ENCODE measurements at regions not wholly inside any gene's neighbourhood (a gene's known extent, or its start where the extent isn't known, plus 50 kb on each side); places are given as distances from the start of the nearest gene placed in this dataset.

- no peak overlapping the region for H3K27ac ChIP-seq (ENCODE audit: low read length)
- H3K4me3 ChIP-seq (ENCODE audit: low read length), result no peak overlapping the region
- H3K27me3 ChIP-seq (ENCODE audit: control insufficient read depth, insufficient read depth, low read length), result no peaks in the 10 kb centered on the region
- no peak overlapping the region for H3K9ac ChIP-seq (ENCODE audit: low read length)
- H3K9me3 ChIP-seq (ENCODE audit: control insufficient read depth, low read depth, low read length), result no peaks in the 10 kb centered on the region
- H3K4me1 ChIP-seq (ENCODE audit: control insufficient read depth, low read depth, low read length), result no peaks in the 10 kb centered on the region
- no peaks in the 10 kb centered on the region for H3K36me3 ChIP-seq (ENCODE audit: control insufficient read depth, low read depth, low read length)
Observed at GRCh38 chr13:57036290-57036689, 104.4 kb upstream of the PRR20A start.

- H3K27me3 ChIP-seq (ENCODE audit: control insufficient read depth, insufficient read depth, low read length), result no peaks in the 10 kb centered on the region
- no peak overlapping the region for H3K9ac ChIP-seq (ENCODE audit: low read length)
- H3K9me3 ChIP-seq (ENCODE audit: control insufficient read depth, low read depth, low read length), result no peaks in the 10 kb centered on the region
- H3K27ac ChIP-seq (ENCODE audit: low read length), result no peak overlapping the region
- no peaks in the 10 kb centered on the region for H3K36me3 ChIP-seq (ENCODE audit: control insufficient read depth, low read depth, low read length)
- no peaks in the 10 kb centered on the region for H3K4me1 ChIP-seq (ENCODE audit: control insufficient read depth, low read depth, low read length)
- no peak overlapping the region for H3K4me3 ChIP-seq (ENCODE audit: low read length)
Observed at GRCh38 chr13:57044910-57045309, 95.8 kb upstream of the PRR20A start.

DNA sequence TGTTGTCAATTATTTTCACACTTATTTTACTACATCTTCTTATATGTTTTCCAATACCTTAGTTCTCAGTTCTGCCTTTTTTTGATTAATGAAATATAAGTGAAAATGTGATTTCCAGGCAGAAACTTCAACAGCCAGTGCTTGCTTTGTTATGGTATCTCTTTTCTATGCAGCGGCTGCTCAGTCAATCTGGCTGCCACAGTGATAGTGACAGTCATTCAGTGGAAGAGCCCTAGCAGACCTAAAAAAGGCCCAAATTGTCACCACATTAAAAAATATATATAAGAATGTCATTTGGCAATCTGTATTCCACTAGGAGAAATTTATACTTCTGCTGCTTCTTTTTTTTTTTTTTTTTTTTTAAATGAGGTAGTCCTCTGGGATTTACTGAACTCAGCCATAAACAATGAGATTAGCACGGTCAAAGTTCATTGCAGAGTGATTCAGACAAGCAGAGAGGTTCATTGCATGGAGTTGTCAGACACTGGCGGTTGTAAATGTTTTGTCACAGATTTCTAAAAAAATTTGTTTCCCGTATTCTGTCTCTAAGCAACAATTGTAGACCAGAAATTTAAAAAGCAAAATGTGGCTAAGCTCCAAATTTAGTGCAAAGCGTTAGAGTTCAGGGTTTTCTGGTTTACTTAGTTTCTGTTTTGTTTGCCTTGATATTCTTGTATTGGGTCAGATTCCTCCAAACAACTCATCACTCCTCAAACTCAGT, 94.7 kb upstream of the PRR20A start:
- H3K9me3 ChIP-seq (ENCODE audit: control insufficient read depth, low read depth, low read length), result no peaks in the 10 kb centered on the region
- no peaks in the 10 kb centered on the region for H3K27me3 ChIP-seq (ENCODE audit: control insufficient read depth, insufficient read depth, low read length)
- H3K9ac ChIP-seq (ENCODE audit: low read length), result no peak overlapping the region
- H3K27ac ChIP-seq (ENCODE audit: low read length), result no peak overlapping the region
- no peaks in the 10 kb centered on the region for H3K36me3 ChIP-seq (ENCODE audit: control insufficient read depth, low read depth, low read length)
- no peak overlapping the region for H3K4me3 ChIP-seq (ENCODE audit: low read length)
- H3K4me1 ChIP-seq (ENCODE audit: control insufficient read depth, low read depth, low read length), result no peaks in the 10 kb centered on the region

DNA sequence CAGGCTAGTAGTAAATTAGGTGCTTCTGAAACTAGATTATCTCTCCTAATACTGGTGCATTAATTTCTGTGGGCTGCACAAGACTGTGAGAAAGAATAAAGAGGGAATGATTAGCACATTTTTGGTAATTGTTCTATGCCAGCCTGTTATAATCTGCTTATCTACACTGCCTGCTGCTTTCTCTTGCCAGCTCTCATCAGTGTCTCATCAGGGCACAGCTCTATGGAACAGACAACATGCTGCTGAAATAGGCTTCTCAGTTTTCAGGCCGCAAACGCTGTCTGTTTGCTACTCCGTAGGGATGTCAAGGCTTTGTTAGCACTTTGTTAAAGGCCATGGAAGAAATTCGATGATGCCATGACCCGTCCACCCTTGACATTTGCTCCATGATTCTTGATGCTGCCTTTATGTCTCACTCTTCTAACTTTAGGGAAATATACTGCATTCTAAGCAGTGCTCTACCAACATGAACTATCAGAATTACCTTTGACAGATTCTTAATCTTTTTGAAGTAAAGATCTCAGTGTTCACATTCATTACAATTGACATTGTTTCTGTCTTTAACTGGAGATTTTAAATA, 84.0 kb upstream of the PRR20A start:
- H3K36me3 ChIP-seq (ENCODE audit: control insufficient read depth, low read depth, low read length), result no peaks in the 10 kb centered on the region
- H3K27ac ChIP-seq (ENCODE audit: low read length), result no peak overlapping the region
- no peaks in the 10 kb centered on the region for H3K9me3 ChIP-seq (ENCODE audit: control insufficient read depth, low read depth, low read length)
- no peaks in the 10 kb centered on the region for H3K4me1 ChIP-seq (ENCODE audit: control insufficient read depth, low read depth, low read length)
- H3K27me3 ChIP-seq (ENCODE audit: control insufficient read depth, insufficient read depth, low read length), result no peaks in the 10 kb centered on the region
- H3K9ac ChIP-seq (ENCODE audit: low read length), result no peak overlapping the region
- no peak overlapping the region for H3K4me3 ChIP-seq (ENCODE audit: low read length)

GRCh38 chr13:57063007-57063406, 77.7 kb upstream of the PRR20A start:
- Histone ChIP-seq H3K9me3 (ENCODE audit: control insufficient read depth, low read depth, low read length) (no peaks in the 10 kb centered on the region), H3K27ac (ENCODE audit: low read length) (no peak overlapping the region), H3K27me3 (ENCODE audit: control insufficient read depth, insufficient read depth, low read length) (no peaks in the 10 kb centered on the region), H3K36me3 (ENCODE audit: control insufficient read depth, low read depth, low read length) (no peaks in the 10 kb centered on the region), H3K4me3 (ENCODE audit: low read length) (no peak overlapping the region), H3K4me1 (ENCODE audit: control insufficient read depth, low read depth, low read length) (no peaks in the 10 kb centered on the region), H3K9ac (ENCODE audit: low read length) (no peak overlapping the region)

- Histone ChIP-seq H3K9ac (ENCODE audit: low read length) (no peak overlapping the region), H3K27ac (ENCODE audit: low read length) (no peak overlapping the region), H3K27me3 (ENCODE audit: control insufficient read depth, insufficient read depth, low read length) (no peaks in the 10 kb centered on the region), H3K4me3 (ENCODE audit: low read length) (no peak overlapping the region), H3K4me1 (ENCODE audit: control insufficient read depth, low read depth, low read length) (no peaks in the 10 kb centered on the region), H3K36me3 (ENCODE audit: control insufficient read depth, low read depth, low read length) (no peaks in the 10 kb centered on the region), H3K9me3 (ENCODE audit: control insufficient read depth, low read depth, low read length) (no peaks in the 10 kb centered on the region)
Observed at GRCh38 chr13:57073983-57074382, 66.7 kb upstream of the PRR20A start.

DNA sequence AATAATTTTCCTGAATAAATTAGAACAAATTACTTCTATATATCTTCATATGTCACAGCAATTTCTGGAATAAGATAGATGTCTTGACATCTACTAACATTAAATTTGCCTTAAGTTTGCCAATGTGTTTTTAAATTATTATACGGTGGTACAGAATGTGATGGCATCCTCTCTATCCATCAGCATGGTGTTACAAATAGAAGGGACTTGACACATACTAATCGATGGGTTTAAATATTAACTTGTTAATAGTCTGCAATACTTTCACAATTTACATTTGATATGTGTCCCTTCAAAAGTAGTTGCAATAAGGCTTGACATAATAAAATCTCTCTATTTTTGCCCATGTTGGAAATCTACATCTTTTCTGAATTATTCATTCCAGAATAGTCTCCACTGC, 65.1 kb upstream of the PRR20A start:
- H3K4me1 ChIP-seq (ENCODE audit: control insufficient read depth, low read depth, low read length), result no peaks in the 10 kb centered on the region
- H3K27ac ChIP-seq (ENCODE audit: low read length), result no peak overlapping the region
- H3K9ac ChIP-seq (ENCODE audit: low read length), result no peak overlapping the region
- H3K27me3 ChIP-seq (ENCODE audit: control insufficient read depth, insufficient read depth, low read length), result no peaks in the 10 kb centered on the region
- no peaks in the 10 kb centered on the region for H3K36me3 ChIP-seq (ENCODE audit: control insufficient read depth, low read depth, low read length)
- no peaks in the 10 kb centered on the region for H3K9me3 ChIP-seq (ENCODE audit: control insufficient read depth, low read depth, low read length)
- H3K4me3 ChIP-seq (ENCODE audit: low read length), result no peak overlapping the region

DNA sequence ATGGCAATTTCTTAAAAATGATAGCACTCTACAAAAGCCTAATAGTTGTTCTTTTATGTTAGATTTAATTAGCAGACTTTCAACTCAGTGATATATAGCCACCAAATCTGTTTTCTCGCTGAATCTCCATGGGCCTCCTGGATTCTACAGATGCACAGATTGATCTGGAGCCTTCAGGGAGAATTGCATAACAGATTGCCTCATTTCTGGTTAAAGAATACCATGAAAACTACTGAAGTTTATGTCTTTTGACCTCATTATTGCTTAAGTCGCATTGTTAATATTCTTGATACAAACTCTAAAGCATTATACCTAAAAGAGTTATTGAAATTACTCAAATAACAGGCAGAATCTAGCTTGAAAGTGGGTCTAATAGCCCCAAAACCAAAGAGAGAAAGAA, 53.7 kb upstream of the PRR20A start:
- Histone ChIP-seq H3K9me3 (ENCODE audit: control insufficient read depth, low read depth, low read length) (no peaks in the 10 kb centered on the region), H3K9ac (ENCODE audit: low read length) (no peak overlapping the region), H3K4me1 (ENCODE audit: control insufficient read depth, low read depth, low read length) (no peaks in the 10 kb centered on the region), H3K36me3 (ENCODE audit: control insufficient read depth, low read depth, low read length) (no peaks in the 10 kb centered on the region), H3K27me3 (ENCODE audit: control insufficient read depth, insufficient read depth, low read length) (no peaks in the 10 kb centered on the region), H3K4me3 (ENCODE audit: low read length) (no peak overlapping the region), H3K27ac (ENCODE audit: low read length) (no peak overlapping the region)
